Keratinocyte (primary cell): ENCODE measurements at regions not wholly inside any gene's neighbourhood (a gene's known extent, or its start where the extent isn't known, plus 50 kb on each side); places are given as distances from the start of the nearest gene placed in this dataset.

ENCODE experiments used
- EZH2 ChIP-seq: IDR thresholded peaks from one replicate; pipeline ENCODE4 v1.6.1; 2012; ENCODE audit warnings: inconsistent platforms, mild to moderate bottlenecking, low read length, moderate library complexity
- TF ChIP-seq, protein P1 (sequence below), 3 experiments: IDR thresholded peaks in 1 of 3; conservative IDR thresholded peaks in 1 of 3; optimal IDR thresholded peaks in 1 of 3; 2 replicates in 2 of 3; 3 replicates in 1 of 3; pipeline versions ENCODE3 to v1.5.1; 2011; ENCODE audit warnings: low read length in 3 of 3, mild to moderate bottlenecking in 3 of 3, moderate library complexity in 2 of 3, control low read depth in 1 of 3, inconsistent platforms in 1 of 3; ENCODE audit not compliant: insufficient read depth in 2 of 3; ENCODE audit errors: extremely low read depth in 1 of 3

DNA sequence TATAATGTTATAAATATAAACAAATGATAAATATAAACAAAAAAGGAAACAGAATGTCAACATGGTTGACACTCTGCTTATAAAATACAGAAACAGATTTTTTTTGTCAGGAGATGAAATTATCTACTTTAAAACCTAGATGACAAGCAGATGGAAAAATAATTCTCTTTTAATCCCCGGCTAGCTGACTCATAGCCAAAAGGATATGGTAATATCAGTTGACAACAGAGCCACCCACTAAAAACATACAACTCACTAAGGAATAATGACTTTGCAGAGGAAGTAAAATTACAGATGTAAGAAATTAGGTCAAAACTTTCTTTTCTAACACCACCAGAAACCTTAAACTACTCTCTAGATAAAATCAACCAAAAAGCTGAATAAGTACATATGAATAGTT, 131.1 kb upstream of the ABCB5 start:
- TF ChIP-seq, protein P1, sequence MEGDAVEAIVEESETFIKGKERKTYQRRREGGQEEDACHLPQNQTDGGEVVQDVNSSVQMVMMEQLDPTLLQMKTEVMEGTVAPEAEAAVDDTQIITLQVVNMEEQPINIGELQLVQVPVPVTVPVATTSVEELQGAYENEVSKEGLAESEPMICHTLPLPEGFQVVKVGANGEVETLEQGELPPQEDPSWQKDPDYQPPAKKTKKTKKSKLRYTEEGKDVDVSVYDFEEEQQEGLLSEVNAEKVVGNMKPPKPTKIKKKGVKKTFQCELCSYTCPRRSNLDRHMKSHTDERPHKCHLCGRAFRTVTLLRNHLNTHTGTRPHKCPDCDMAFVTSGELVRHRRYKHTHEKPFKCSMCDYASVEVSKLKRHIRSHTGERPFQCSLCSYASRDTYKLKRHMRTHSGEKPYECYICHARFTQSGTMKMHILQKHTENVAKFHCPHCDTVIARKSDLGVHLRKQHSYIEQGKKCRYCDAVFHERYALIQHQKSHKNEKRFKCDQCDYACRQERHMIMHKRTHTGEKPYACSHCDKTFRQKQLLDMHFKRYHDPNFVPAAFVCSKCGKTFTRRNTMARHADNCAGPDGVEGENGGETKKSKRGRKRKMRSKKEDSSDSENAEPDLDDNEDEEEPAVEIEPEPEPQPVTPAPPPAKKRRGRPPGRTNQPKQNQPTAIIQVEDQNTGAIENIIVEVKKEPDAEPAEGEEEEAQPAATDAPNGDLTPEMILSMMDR (optimal IDR thresholded peaks at IDR 0.05 in 1 of 3, IDR thresholded peaks at IDR 0.05 in 1 of 3, conservative IDR thresholded peaks at IDR 0.05 in 1 of 3; ENCODE audit: extremely low read depth in 1 of 3, insufficient read depth in 2 of 3, low read length in 3 of 3), result no peak
- TF ChIP-seq EZH2, result no peak
